NCI-H748 (cell line): ENCODE measurements at regions not wholly inside any gene's neighbourhood (a gene's known extent, or its start where the extent isn't known, plus 50 kb on each side); places are given as distances from the start of the nearest gene placed in this dataset.

Source experiments
- DNase-seq: peaks from one replicate; lab custom pipeline; 2025; ENCODE audit not compliant: unreplicated experiment; lab: John Stamatoyannopoulos, UW

DNA sequence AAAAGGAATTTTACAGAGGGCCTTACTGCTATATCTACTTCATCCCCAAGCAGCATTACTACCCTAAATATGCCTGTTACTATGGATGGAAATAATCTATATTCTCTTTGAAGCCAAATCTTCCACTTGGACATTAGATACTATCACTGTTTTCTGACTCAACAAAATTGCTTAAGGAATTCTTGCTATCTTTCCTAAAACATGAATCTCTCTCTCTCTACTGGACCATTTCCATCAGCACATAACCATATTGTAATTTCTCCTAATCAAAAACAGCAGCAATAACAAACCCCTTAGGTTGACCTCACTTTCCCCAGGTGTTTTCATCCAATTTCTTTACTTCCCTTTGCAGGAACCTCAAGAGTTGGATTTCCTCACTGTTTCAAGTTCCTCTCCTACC is 67.9 kb upstream of the BLID start:
- no peak for DNase-seq

DNA sequence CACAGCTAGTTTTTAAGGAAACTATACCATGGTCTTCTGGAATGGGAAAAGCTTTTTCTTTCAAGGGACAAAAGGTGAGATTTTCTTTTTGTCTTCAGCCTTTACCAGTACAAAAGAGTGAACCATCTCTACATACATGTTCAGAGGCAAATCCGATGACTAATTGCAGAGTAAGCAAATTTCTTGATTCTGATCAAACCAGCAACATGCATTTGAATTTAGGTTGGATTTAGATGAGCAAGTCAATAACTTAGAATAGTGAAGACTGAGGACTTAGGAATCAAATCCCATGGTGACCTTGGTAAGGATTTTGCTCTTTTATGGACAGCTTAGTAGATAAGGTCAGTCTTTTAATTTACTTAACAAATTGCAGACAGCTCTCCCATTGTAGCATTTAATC is 65.9 kb upstream of the BLID start:
- no peak for DNase-seq

DNA sequence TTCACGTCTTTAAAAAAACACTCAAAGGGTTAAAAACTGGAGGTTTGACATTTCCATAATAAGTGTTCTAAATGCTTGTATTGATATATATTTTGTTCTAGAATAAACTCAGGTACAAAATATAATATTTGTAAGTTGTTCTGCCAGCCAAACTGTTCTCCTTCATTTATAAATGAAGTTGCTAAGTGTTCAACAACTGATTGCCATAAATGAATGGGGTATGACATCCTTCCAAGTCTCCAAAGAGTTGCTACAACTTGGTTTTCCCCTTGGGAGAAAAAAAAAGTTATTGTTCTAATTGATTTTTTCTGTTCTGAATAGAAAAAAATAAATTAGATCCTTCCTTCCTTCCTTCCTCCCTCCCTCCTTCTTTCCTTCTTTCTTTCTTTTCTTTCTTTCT is 65.4 kb upstream of the BLID start:
- no peak for DNase-seq

DNA sequence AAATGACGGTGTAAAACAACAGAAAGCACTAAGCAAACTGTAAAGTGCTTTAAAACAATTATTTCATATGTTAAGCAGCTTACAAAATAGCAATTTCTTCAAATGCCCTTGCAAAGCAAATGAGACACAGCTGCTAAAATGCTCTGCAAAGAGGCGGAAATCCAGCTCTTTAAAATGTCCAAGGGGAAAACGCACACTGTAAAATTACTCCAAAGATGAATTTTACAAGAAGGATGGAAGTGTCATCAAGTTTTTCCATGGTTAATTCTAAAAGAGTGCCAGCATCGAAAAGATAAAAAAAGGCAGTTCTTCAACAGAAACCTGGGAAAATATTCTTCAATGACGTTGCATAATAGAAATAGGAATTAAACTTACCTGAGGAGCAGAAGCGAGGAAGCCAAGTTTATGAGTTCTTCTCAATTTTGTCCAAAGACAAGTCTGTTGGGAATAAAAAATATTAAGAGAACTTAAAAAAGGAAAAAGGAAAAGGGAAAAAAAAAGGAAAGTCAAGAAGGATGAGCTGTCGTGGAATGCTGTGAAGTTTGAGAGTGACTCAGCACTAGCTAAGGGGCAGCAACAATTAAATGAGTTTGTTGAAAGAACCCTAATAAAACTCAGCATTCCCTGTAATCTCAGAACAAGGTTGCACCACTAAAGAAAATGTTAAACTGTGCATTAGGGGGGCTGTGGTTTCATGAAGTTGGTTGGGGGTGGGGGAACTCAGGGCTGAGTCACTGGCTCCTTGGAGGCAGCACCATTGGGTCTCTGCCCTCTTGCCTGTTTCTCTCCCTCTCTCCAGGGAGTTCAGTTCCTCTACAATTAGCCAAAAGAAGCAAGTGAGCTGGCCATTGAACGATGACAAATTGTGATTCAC is 64.2 kb upstream of the BLID start:
- DNase-seq: no peak

DNA sequence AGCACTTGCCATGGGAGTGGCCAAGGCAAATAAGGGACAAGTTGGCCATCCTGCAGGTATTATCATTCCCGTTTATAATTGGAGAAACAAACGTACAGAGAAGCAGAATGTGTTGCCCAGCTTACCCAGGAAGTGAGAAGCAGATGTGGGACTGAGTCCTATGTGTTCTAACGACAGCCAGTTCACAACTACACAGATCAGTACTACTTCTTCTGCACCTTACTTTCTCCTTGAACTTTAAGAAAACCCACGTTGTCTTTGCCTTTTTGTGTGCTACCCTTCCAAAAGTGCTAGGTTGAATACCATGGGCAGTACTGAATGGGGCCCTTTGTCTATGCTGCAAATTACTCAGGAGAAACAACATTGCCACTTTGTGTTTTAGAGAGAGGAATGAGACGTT is 62.8 kb upstream of the BLID start:
- no peak for DNase-seq

GRCh38 chr11:122177238-122177637 is 61.2 kb upstream of the BLID start:
- DNase-seq: no peak

DNA sequence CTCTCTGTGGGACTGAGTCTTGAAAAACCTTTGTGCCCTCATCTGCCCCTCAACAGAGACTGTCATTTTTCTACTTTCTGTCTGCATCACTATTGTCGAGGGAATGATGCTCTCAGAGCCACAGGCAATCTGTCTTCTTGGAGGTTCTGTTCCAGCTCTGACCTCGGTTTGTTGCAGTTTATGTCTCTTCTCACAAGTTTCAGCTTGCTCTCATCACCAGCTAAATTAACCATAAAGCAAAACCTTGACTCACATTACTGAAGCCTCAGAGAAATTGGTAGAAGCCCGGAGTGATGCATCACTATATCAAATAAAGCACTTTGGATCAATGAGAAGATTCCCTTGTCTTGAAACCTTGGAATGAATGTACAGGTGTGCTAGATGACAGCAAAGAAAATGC is 60.6 kb upstream of the BLID start:
- DNase-seq: no peak

DNA sequence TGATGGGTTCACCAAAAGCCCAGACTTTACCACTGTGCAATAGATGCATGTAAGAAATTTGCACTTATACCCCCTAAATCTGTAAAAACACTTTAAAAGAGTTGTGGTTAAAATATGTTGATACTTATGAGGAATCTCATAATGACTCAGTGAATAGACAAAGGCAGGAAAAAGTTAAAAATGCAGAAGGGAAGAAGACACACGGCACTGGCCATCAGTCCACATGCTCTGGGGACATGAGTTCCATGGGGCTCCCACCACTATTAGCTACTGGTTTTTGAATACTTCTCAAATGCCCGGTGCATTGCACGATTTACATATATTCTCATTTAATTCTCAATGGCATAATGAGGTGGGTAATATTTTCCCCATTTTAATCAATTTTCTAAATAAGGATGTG is 59.3 kb upstream of the BLID start:
- no peak for DNase-seq

GRCh38 chr11:122173587-122173986 is 57.6 kb upstream of the BLID start:
- no peak for DNase-seq

- no peak for DNase-seq
These were observed 57.0 kb upstream of the BLID start for GRCh38 chr11:122173074-122173450.

DNA sequence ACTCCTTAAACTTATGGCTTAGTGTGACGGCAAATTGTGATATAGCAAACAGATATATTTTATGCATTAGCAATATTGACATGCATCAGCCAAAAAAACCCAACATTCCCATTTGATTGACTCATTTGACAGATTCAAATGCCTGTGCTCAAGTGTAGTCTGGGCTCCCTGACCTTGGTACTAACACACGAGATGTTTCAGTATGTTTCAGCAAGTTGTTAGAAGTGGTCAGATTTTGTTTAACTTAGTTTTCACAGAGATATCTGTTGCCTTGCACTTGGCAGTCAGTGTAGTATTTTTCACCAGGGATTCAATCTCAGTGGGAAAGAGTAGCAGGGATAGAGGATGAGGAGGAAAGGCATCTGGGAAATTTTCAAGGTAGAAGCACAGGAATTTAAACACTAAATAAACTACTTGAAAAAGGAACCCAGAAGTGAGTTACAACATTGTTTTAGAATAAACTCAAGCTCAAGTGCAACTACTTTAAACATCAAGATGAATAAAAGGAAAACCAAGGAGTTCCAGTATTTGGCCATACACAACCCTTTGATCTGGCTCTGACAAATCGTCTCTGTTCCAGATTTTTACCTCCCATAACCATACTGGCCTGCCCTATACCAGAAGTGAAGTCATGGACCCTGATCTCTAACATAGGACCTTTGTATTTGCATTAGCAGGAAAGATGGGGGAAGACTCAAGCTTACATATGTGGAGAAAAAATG is 56.5 kb upstream of the BLID start:
- no peak for DNase-seq

- no peak for DNase-seq
These were observed 54.9 kb upstream of the BLID start for GRCh38 chr11:122170815-122171475.

DNA sequence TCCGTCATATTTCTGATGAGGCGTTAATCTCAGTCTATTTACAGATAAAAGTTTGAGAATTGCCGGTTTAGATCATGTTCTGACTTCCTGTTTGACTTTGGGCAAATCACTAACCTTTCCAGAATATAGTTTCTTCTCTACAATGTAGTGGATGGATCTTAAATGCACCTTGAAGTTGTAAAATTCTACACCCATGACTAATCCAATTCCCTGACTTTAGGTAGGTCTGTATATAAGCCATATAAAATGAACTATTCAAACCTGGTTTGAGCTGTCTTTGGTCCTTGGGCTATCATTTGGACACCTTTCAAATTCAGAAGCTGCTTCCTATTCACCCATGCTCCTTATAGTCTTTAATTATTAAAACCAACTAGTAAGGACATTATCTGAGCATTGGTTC is 52.2 kb upstream of the BLID start:
- DNase-seq: no peak

GRCh38 chr11:122167100-122167499 is 51.1 kb upstream of the BLID start:
- DNase-seq: no peak

DNA sequence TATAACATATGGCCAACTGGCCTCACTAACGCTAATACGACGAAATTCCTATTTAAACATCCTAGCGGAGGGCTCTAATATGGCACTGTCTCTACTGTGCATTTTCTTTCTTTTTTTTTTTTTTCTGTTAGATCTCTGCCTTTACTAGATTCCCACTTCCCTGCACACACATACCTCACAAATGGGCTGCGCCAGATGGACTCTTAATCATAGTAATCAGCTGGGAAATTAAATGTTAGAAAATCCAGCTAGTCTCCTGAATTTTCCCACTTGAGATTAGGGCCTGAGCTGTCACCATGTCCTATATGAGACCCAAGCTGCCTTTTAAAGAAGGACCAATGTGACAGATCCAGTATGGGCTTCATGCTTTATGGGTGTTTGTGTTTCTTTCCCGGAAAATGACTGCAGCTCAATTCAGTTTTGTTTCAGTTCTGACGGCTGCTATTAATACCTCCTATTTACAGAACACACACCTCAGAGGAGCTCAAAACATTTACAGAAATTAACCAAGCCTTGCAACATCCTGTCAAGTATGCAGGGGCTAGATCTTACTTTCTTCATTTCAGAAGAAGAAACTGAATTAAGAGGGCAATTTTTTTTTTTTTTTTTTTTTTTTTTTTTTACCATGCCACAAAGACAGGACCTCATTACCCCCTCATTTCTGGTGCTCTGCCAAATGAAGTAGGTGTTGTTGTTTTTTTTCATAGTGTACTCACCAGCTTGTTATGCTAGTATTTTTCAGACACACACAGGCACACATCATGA is 49.8 kb upstream of the BLID start:
- DNase-seq: no peak
